Fibroblast of the conjunctiva (primary cell): ENCODE measurements at regions not wholly inside any gene's neighbourhood (a gene's known extent, or its start where the extent isn't known, plus 50 kb on each side); places are given as distances from the start of the nearest gene placed in this dataset.
"Not testable (repeated sequence)": the region's sequence is repeated elsewhere in the genome, so short reads cannot be mapped to it uniquely, and the experiment has no call there.

Experiments used
- DNase-seq: peaks from one replicate; pipeline ENCODE4 v3.0.0-alpha.2; 2010; ENCODE audit warnings: low read depth

- not testable (repeated sequence) for DNase-seq
Measured at GRCh38 chr1:146641534-146641933, 296.6 kb upstream of the NBPF12 start.

GRCh38 chr1:146640671-146641070 is 297.5 kb upstream of the NBPF12 start:
- DNase-seq, result not testable (repeated sequence)

- not testable (repeated sequence) for DNase-seq
Measured at GRCh38 chr1:146630302-146630701, 307.8 kb upstream of the NBPF12 start.

- not testable (repeated sequence) for DNase-seq
Measured at GRCh38 chr1:146618582-146618981, 319.5 kb upstream of the NBPF12 start.

GRCh38 chr1:146604681-146605080 is 333.4 kb upstream of the NBPF12 start:
- DNase-seq, result not testable (repeated sequence)

- DNase-seq, result not testable (repeated sequence)
Measured at GRCh38 chr1:146600720-146601307, 337.3 kb upstream of the NBPF12 start.

DNA sequence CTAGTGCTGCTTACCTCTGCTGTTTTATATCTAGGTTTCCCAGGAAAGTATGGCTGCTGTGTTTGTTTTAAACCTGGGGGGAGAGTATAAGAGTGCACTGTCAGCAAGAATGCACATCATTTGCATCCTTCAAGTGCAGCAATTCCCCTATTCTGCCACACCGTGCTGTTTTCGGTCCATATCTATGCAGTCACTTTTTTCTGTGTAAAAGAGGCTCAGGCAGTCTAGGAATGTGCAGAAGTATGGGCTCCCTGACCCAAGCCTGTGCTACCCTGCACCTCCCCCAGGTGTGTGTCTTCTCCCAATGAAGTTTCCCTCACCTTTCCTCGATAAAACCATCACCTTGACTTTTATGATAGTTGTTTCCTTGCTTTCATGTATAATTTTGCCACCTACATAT is 338.2 kb upstream of the NBPF12 start:
- DNase-seq, result not testable (repeated sequence)

GRCh38 chr1:146581229-146581628 is 352.4 kb upstream of the NOTCH2NLA start:
- not testable (repeated sequence) for DNase-seq

GRCh38 chr1:146567541-146567940 is 338.7 kb upstream of the NOTCH2NLA start:
- not testable (repeated sequence) for DNase-seq

- not testable (repeated sequence) for DNase-seq
Measured at GRCh38 chr1:146558032-146558431, 329.2 kb upstream of the NOTCH2NLA start.

DNA sequence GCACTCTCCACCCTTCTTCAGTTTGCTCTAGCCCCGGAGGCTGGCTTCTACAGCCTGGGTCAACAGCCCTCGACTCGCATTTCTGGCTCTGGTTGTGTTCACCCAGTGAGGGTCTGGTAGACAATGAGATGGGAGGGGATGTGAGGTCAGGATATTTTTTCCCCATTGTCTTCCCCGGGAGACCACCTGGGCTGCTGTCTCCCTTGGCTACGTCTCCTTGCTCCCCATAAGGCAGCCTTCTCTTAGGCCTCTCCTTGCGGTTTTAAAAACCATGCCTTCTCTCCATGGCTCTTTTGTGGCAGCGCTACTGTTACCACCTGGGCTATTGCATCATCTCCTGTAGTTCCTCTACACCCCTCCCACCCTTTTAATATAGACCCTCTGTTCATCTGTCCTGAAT is 327.6 kb upstream of the NOTCH2NLA start:
- DNase-seq, result not testable (repeated sequence)

- not testable (repeated sequence) for DNase-seq
Measured at GRCh38 chr1:146552414-146552813, 323.6 kb upstream of the NOTCH2NLA start.

GRCh38 chr1:146548684-146549083 is 319.9 kb upstream of the NOTCH2NLA start:
- DNase-seq, result not testable (repeated sequence)

DNA sequence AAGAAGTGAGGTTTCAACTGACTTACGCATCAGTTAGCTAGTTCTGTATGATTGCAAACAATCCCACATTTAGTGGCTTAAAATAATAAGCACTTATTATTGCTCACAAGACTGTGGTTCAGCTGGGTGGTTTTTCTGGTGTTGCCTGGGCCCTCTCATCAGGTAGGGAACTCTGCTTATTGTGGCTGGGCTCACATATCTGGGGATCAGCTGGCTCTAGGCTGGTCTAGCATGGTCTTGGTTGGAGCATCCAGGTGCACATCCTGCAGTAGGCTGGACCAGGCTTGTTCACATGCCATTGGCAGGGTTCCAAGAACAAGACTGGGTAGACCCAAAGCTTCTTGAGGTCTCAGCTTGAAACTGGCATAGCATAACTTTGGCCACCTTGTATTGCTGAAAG is 317.4 kb upstream of the NOTCH2NLA start:
- not testable (repeated sequence) for DNase-seq

- not testable (repeated sequence) for DNase-seq
Measured at GRCh38 chr1:146537775-146538373, 309.1 kb upstream of the NOTCH2NLA start.

DNA sequence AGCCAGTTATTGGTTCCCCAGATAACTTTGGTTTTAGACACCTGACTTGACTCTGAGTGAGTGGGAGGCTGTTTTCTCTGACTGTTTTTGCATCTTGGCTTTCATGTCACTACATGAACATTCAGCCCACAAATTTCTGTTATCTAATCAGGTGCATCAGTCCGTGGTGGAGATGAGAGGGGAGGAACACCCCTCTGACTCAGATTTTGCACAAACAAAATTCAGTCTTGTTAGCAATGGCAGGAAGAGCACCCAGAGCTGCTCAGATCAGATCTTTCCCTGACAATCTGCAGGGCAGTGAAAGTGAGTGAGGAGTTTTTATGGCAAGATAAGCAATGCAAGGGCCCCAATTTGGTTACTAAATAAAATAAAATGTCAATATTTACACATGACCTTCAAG is 307.2 kb upstream of the NOTCH2NLA start:
- not testable (repeated sequence) for DNase-seq

- DNase-seq, result not testable (repeated sequence)
Measured at GRCh38 chr1:146535575-146535974, 306.8 kb upstream of the NOTCH2NLA start.

GRCh38 chr1:146530958-146531357 is 302.1 kb upstream of the NOTCH2NLA start:
- DNase-seq, result not testable (repeated sequence)

- not testable (repeated sequence) for DNase-seq
Measured at GRCh38 chr1:146522812-146523211, 294.0 kb upstream of the NOTCH2NLA start.

- not testable (repeated sequence) for DNase-seq
Measured at GRCh38 chr1:146522345-146522744, 293.5 kb upstream of the NOTCH2NLA start.

GRCh38 chr1:146521804-146522203 is 293.0 kb upstream of the NOTCH2NLA start:
- not testable (repeated sequence) for DNase-seq

DNA sequence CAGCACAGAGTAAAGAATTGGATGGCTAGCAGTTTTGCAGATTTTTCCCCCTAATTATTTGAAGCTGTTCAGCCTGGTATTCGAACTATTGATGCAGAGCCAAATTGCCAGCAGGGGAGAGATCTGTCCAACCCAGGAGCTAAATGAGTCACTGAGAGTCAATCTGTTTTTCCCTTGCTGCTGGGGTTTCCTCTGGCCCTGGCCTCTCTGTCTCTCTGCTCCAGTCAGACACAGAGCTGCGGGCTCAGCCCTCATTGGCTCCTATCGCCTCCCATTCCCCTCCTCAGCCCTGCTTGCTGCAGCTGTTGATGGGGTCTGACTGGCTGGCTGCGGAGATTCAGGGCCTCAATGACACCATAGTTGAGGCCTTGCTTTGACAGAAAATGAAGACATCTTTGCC is 284.9 kb upstream of the NOTCH2NLA start:
- DNase-seq, result not testable (repeated sequence)

DNA sequence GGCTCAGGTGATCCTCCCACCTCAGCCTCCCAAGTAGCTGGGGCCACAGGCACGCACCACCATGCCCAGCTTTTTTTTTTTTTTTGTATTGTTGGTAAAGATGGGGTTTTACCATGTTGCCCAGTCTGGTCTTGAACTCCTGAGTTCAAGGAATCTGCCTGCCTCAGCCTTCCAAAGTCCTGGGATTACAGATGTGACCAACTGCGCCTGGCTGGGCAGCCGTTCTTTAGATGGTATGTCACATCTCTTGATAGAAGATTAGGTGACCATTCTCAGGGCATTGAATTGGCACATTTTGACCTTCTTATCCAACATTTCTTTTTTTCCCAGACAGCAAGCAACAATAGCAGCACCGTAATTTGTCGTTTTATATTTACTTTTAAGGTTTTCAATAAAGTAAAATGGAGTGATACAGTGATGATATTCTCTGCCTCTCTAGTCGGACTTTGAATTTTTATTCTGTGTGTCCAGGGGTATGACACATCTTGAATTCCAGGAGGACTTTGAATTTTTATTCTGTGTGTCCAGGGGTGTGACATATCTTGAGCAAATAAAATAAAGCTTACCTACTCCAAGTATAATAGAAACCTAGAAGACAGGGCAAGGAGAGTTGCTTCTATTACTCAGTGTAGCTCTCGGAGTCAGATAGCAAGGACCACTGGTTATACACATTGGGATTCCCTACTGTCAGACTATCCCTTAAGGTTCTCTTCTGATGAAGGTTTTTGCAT is 282.4 kb upstream of the NOTCH2NLA start:
- not testable (repeated sequence) for DNase-seq
